Fibroblast of pulmonary artery (primary cell): ENCODE measurements at regions not wholly inside any gene's neighbourhood (a gene's known extent, or its start where the extent isn't known, plus 50 kb on each side); places are given as distances from the start of the nearest gene placed in this dataset.

Experiments used
- DNase-seq: peaks from one replicate; pipeline ENCODE4 v3.0.0-alpha.2; 2010; ENCODE audit warnings: low read depth
- H3K4me3 ChIP-seq: replicated peaks from 2 replicates; pipeline ENCODE4 v1.5.1; 2011; ENCODE audit warnings: low read depth, mild to moderate bottlenecking, control low read depth, low read length, moderate library complexity
- TF ChIP-seq, protein P1 (sequence below): IDR thresholded peaks from 2 replicates; pipeline ENCODE4 v1.5.1; 2011; ENCODE audit warnings: mild to moderate bottlenecking, control low read depth, low read length, inconsistent platforms; ENCODE audit errors: missing control alignments

DNA sequence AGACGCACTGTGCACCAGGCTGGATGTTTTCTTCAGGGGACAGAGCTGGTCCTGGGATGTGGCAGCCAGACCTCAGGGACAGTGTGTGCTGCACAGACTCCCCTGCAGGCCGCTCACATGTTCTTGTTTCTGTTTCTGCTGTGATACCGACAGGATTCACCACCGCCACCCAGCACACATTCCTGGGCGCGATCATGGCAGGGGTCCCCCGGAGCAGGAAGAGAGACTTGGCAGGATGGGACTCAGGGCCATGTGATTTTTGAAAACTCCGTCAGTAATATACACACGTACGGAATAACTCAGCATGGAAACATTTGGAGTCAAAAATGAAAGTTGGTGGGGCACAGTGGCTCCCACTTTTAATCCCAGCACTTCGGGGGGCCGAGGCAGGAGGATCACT, 79.0 kb downstream of the HAPSTR1 start:
- DNase-seq = no peak
- no peak overlapping the region for H3K4me3 ChIP-seq
- TF ChIP-seq, protein P1, sequence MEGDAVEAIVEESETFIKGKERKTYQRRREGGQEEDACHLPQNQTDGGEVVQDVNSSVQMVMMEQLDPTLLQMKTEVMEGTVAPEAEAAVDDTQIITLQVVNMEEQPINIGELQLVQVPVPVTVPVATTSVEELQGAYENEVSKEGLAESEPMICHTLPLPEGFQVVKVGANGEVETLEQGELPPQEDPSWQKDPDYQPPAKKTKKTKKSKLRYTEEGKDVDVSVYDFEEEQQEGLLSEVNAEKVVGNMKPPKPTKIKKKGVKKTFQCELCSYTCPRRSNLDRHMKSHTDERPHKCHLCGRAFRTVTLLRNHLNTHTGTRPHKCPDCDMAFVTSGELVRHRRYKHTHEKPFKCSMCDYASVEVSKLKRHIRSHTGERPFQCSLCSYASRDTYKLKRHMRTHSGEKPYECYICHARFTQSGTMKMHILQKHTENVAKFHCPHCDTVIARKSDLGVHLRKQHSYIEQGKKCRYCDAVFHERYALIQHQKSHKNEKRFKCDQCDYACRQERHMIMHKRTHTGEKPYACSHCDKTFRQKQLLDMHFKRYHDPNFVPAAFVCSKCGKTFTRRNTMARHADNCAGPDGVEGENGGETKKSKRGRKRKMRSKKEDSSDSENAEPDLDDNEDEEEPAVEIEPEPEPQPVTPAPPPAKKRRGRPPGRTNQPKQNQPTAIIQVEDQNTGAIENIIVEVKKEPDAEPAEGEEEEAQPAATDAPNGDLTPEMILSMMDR = no peak

GRCh38 chr16:9176547-9177418, 85.3 kb downstream of the HAPSTR1 start:
- TF ChIP-seq, protein P1 = no peak
- no peak for DNase-seq
- H3K4me3 ChIP-seq = no peak overlapping the region

- H3K4me3 ChIP-seq = no peak overlapping the region
- TF ChIP-seq, protein P1 = no peak
- DNase-seq = no peak
Measured at GRCh38 chr16:9177861-9178260, 86.4 kb downstream of the HAPSTR1 start.

- TF ChIP-seq, protein P1 = no peak
- H3K4me3 ChIP-seq = no peak overlapping the region
- DNase-seq = no peak
Measured at GRCh38 chr16:9183682-9184353, 92.4 kb downstream of the HAPSTR1 start.

DNA sequence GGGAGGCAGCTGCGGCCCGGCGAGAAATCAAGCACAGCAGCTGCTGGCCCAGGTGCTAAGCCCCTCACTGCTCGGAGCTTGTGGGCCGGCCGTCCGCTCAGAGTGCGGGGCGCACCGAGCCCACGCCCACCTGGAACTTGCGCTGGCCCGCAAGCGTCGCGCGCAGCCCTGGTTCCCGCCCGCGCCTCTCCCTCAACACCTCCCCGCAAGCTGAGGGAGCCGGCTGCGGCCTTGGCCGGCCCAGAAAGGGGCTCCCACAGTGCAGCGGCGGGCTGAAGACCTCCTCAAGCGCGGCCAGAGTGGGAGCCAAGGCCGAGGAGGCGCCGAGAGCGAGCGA, 92.9 kb downstream of the HAPSTR1 start:
- DNase-seq = no peak
- TF ChIP-seq, protein P1 = no peak

DNA sequence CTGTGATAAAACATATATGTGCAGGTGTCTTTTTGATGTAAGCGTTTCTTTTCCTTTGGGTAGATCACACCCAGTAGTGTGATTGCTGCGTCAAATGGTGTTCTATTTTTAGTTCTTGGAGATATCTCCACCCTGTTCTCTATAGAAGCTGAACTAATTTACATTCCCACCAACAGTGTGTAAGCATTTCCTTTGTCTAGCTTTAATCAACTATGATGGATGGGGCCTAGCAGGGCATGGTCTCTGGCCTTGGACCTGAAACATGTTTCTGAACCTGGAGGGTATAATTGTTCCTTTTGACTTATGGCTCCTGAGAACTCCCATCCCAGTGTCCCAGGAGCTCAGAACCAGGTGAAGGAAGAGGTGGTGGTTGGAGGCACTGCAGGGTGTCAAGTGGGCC, 93.9 kb downstream of the HAPSTR1 start:
- TF ChIP-seq, protein P1 = no peak
- no peak for DNase-seq
- no peak overlapping the region for H3K4me3 ChIP-seq

More for the DNA sequence above, 92.9 kb downstream of the HAPSTR1 start:
- no peak overlapping the region for H3K4me3 ChIP-seq

DNA sequence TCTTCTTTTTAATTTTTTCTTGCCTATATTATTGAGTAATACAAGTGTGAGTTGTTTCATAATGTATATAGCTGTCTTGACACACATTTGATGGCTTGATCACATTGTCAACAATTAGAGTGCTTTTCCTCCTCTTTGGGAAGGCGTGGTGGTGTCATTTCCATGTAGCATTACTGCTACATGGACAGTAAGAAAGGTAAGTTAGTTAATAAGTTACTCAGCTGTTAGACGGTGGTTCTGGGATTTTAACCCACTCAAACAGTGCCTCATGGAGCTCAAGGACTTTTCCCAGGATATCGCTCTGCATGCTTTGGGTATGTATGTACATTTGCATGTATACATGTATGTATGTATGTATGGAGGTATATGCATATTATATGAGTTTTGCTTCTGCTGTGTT, 94.6 kb downstream of the HAPSTR1 start:
- H3K4me3 ChIP-seq = no peak overlapping the region
- TF ChIP-seq, protein P1 = no peak
- DNase-seq = no peak
